ENCODE measurements at regions not wholly inside any gene's neighbourhood (a gene's known extent, or its start where the extent isn't known, plus 50 kb on each side); places are given as distances from the start of the nearest gene placed in this dataset.
"Not testable (repeated sequence)": the region's sequence is repeated elsewhere in the genome, so short reads cannot be mapped to it uniquely, and the experiment has no call there.

DNA sequence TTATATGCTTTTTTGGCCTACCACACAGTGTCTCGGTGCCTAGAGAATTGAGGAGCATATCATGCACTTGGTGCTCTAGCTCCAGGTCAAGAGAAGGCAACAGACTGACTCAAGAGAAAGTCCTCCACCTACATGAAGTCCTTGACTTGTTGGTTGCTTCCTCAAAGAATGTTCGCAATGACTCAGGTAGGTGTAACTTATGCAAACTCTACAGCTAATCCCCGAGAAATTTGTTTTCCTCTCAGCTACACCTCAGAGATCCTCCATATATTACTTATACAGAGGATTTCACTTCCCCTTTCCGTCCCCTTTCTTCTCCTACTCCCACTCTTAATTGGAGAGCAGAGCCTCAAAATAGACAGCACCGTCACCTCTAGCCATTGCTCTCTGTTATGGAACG lies 1013.1 kb downstream of the KCNMA1 start:
- Histone ChIP-seq H3K9me3 (ENCODE audit: control insufficient read depth, low read length) (no peaks in the 10 kb centered on the region), H3K36me3 (ENCODE audit: control insufficient read depth, insufficient read depth, low read length) (no peaks in the 10 kb centered on the region), H3K27ac (ENCODE audit: insufficient read depth, low read depth, low read length, poor library complexity, severe bottlenecking) (no peak overlapping the region), H3K27me3 (ENCODE audit: control insufficient read depth, insufficient read depth, low read length, poor library complexity, severe bottlenecking) (no peaks in the 10 kb centered on the region), H3K4me1 (ENCODE audit: control insufficient read depth, insufficient read depth, low read length) (no peaks in the 10 kb centered on the region), H3K4me3 (ENCODE audit: insufficient read depth, low read depth, low read length) (no peak overlapping the region)
- WGBS, 2 experiments, result 95 to 97% methylated on average over 6 of the region's 6 CpGs

DNA sequence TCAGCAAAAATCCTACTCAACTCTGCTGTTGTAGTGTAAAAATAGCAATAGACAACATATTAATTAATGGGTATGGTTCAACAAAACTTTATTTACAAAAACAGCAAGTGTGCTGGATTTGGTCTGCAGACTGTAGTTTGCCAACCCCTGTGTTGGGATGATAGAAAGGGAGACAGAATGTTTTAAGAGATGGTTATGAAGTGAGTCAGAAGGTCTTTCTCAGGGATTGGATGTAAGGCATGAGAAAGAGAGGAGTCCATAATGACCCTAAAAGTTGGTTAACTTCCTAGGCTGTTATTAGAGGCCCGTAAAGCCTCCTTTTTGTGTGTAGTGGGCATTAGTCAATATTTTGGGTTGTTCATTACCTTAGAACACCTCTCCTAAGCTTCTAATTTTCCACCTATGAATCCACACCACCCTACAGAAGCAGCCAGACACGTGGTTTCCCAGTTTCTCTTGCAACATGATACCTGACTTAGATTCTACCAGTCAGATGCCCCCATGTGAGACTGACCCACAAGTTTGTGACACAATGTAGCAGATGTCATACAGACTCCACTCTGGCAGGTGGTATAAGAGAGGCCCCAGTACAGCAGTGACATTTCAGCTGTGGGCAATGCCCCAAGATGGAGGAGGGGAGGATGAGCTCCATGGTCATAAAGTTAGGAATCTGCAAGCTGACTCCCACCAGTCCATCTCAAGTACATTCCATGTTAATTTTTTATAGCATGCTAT lies 1015.6 kb downstream of the KCNMA1 start:
- Histone ChIP-seq H3K4me3 (ENCODE audit: insufficient read depth, low read depth, low read length) (no peak overlapping the region), H3K27me3 (ENCODE audit: control insufficient read depth, insufficient read depth, low read length, poor library complexity, severe bottlenecking) (no peaks in the 10 kb centered on the region), H3K4me1 (ENCODE audit: control insufficient read depth, insufficient read depth, low read length) (no peaks in the 10 kb centered on the region), H3K27ac (ENCODE audit: insufficient read depth, low read depth, low read length, poor library complexity, severe bottlenecking) (no peak overlapping the region), H3K36me3 (ENCODE audit: control insufficient read depth, insufficient read depth, low read length) (no peaks in the 10 kb centered on the region), H3K9me3 (ENCODE audit: control insufficient read depth, low read length) (no peaks in the 10 kb centered on the region)
- WGBS, 2 experiments, result 71 to 76% methylated on average over 1 to 2 of the region's 2 CpGs

DNA sequence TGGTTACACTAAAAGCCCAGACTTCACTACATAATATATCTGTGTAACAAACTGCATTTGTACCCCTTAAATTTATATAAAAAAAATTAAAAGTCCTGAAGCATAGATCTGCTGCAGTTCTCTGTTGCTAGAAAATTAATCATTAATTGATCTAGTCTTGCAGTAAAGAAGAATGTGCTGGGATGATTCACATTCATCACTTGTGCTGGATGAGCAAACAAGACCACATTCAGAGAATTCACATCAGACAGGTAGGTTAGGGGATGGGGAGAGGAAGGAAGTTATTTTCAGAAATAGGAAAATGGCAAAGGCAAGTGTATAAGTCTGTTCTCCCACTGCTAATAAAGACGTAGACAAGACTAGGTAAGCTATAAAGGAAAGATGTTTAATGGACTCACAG lies 1019.0 kb downstream of the KCNMA1 start:
- 93 to 100% methylated on average over 1 of the region's 1 CpG for WGBS, 2 experiments
- Histone ChIP-seq H3K4me3 (ENCODE audit: insufficient read depth, low read depth, low read length) (no peak overlapping the region), H3K36me3 (ENCODE audit: control insufficient read depth, insufficient read depth, low read length) (no peaks in the 10 kb centered on the region), H3K27me3 (ENCODE audit: control insufficient read depth, insufficient read depth, low read length, poor library complexity, severe bottlenecking) (no peaks in the 10 kb centered on the region), H3K27ac (ENCODE audit: insufficient read depth, low read depth, low read length, poor library complexity, severe bottlenecking) (no peak overlapping the region), H3K4me1 (ENCODE audit: control insufficient read depth, insufficient read depth, low read length) (no peaks in the 10 kb centered on the region), H3K9me3 (ENCODE audit: control insufficient read depth, low read length) (no peaks in the 10 kb centered on the region)

DNA sequence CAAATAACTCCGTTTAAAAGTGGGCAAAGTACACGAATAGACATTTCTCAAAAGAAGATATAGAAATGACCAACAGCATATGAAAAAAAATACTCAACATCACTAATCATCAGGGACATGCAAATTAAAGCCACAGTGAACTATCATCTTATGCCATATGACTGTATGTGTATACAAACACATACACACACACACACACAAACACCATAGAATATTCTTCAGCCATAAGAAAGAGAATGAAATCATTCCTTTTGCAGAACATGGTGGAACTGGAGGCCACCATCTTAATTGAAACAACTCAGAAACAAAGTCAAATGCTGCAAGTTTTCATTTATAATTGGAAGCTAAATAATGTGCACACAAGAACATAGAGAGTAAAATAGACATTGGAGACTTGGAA lies 1019.4 kb downstream of the KCNMA1 start:
- H3K27me3 ChIP-seq (ENCODE audit: control insufficient read depth, insufficient read depth, low read length, poor library complexity, severe bottlenecking), result no peaks in the 10 kb centered on the region
- no peaks in the 10 kb centered on the region for H3K36me3 ChIP-seq (ENCODE audit: control insufficient read depth, insufficient read depth, low read length)
- H3K4me3 ChIP-seq (ENCODE audit: insufficient read depth, low read depth, low read length), result no peak overlapping the region
- 92 to 94% methylated on average over 2 of the region's 2 CpGs for WGBS, 2 experiments
- no peak overlapping the region for H3K27ac ChIP-seq (ENCODE audit: insufficient read depth, low read depth, low read length, poor library complexity, severe bottlenecking)
- no peaks in the 10 kb centered on the region for H3K4me1 ChIP-seq (ENCODE audit: control insufficient read depth, insufficient read depth, low read length)
- H3K9me3 ChIP-seq (ENCODE audit: control insufficient read depth, low read length), result no peaks in the 10 kb centered on the region

DNA sequence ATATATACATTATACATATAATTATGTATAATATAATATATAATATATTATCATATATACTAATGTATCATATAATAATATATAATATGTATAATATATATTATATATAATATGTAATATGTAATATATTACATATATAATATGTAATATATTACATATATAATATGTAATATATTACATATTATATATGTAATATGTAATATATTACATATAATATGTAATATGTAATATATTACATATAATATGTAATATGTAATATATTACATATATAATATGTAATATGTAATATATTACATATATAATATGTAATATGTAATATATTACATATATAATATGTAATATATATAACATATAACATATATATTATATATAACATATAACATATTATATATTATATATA lies 1020.9 kb downstream of the KCNMA1 start:
- not testable (repeated sequence) for H3K27ac ChIP-seq (ENCODE audit: insufficient read depth, low read depth, low read length, poor library complexity, severe bottlenecking); H3K4me1 ChIP-seq (ENCODE audit: control insufficient read depth, insufficient read depth, low read length); H3K9me3 ChIP-seq (ENCODE audit: control insufficient read depth, low read length); H3K4me3 ChIP-seq (ENCODE audit: insufficient read depth, low read depth, low read length); H3K27me3 ChIP-seq (ENCODE audit: control insufficient read depth, insufficient read depth, low read length, poor library complexity, severe bottlenecking); H3K36me3 ChIP-seq (ENCODE audit: control insufficient read depth, insufficient read depth, low read length)

DNA sequence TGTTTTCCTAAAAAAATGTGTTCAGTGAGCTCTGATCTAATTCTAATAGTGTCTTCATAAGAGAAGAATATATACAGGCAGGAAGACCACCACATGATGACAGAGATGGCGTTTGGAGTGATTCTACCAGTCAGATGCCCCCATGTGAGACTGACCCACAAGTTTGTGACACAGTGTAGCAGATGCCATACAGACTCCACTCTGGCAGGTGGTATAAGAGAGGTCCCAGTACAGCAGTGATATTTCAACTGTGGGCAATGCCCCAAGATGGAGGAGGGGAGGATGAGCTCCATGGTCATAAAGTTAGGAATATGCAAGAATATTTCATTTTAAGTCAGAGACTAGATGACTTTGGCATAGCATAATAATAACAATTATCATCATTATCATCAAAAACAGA lies 1022.6 kb downstream of the KCNMA1 start:
- H3K36me3 ChIP-seq (ENCODE audit: control insufficient read depth, insufficient read depth, low read length), result no peaks in the 10 kb centered on the region
- WGBS, 2 experiments, result 94% methylated on average over 1 of the region's 1 CpG
- H3K9me3 ChIP-seq (ENCODE audit: control insufficient read depth, low read length), result no peaks in the 10 kb centered on the region
- H3K27ac ChIP-seq (ENCODE audit: insufficient read depth, low read depth, low read length, poor library complexity, severe bottlenecking), result no peak overlapping the region
- no peaks in the 10 kb centered on the region for H3K4me1 ChIP-seq (ENCODE audit: control insufficient read depth, insufficient read depth, low read length)
- no peaks in the 10 kb centered on the region for H3K27me3 ChIP-seq (ENCODE audit: control insufficient read depth, insufficient read depth, low read length, poor library complexity, severe bottlenecking)
- H3K4me3 ChIP-seq (ENCODE audit: insufficient read depth, low read depth, low read length), result no peak overlapping the region

All from ectodermal cell (in vitro differentiated cells).